Mesendoderm (in vitro differentiated cells): ENCODE measurements at regions not wholly inside any gene's neighbourhood (a gene's known extent, or its start where the extent isn't known, plus 50 kb on each side); places are given as distances from the start of the nearest gene placed in this dataset.

ENCODE experiments used
- DNase-seq: peaks from one replicate; pipeline ENCODE4 v3.0.0; 2013
- H2AK5ac ChIP-seq: 2 replicates; pipeline ENCODE4 v1.6.1; 2013; ENCODE audit warnings: low read length, inconsistent platforms
- H2BK120ac ChIP-seq: 2 replicates; pipeline ENCODE4 v1.6.1; 2013; ENCODE audit warnings: low read depth, mild to moderate bottlenecking, low read length, moderate library complexity, mixed read lengths
- H2BK15ac ChIP-seq: replicated peaks from 2 replicates; pipeline ENCODE4 v1.6.1; 2013; ENCODE audit warnings: low read depth, mild to moderate bottlenecking, moderate library complexity
- H2BK5ac ChIP-seq: 2 replicates; pipeline ENCODE4 v1.6.1; 2013; ENCODE audit warnings: low read length, inconsistent platforms
- H3K18ac ChIP-seq: 2 replicates; pipeline ENCODE4 v1.6.1; 2013; ENCODE audit warnings: mild to moderate bottlenecking, low read length, mixed read lengths
- H3K23ac ChIP-seq: one replicate; pipeline ENCODE4 v1.6.1; 2013; ENCODE audit warnings: low read length
- H3K27ac ChIP-seq: 2 replicates; pipeline ENCODE4 v1.5.1; 2013; ENCODE audit warnings: low read depth, mild to moderate bottlenecking, inconsistent platforms, low read length, moderate library complexity
- H3K27me3 ChIP-seq: 2 replicates; pipeline ENCODE4 v1.6.1; 2013; ENCODE audit warnings: low read length, control low read depth, mild to moderate bottlenecking, inconsistent platforms; ENCODE audit not compliant: insufficient read depth, poor library complexity
- H3K36me3 ChIP-seq: 2 replicates; pipeline ENCODE4 v1.6.1; 2013; ENCODE audit warnings: low read length, inconsistent platforms; ENCODE audit not compliant: control insufficient read depth, insufficient read depth
- H3K4ac ChIP-seq: one replicate; pipeline ENCODE4 v1.6.1; 2013; ENCODE audit warnings: low read depth, mild to moderate bottlenecking, low read length, moderate library complexity
- H3K4me1 ChIP-seq: 2 replicates; pipeline ENCODE4 v1.6.1; 2013; ENCODE audit warnings: low read depth, low read length, inconsistent platforms; ENCODE audit not compliant: control insufficient read depth
- H3K4me2 ChIP-seq: 2 replicates; pipeline ENCODE4 v1.6.1; 2013; ENCODE audit warnings: low read length
- H3K4me3 ChIP-seq: 2 replicates; pipeline ENCODE4 v1.5.1; 2013; ENCODE audit warnings: mild to moderate bottlenecking, low read length
- H3K56ac ChIP-seq: one replicate; pipeline ENCODE4 v1.6.1; 2013; ENCODE audit warnings: low read length
- H3K79me1 ChIP-seq: 2 replicates; pipeline ENCODE4 v1.6.1; 2013; ENCODE audit warnings: low read length, inconsistent platforms
- H3K79me2 ChIP-seq: 2 replicates; pipeline ENCODE4 v1.6.1; 2013; ENCODE audit warnings: mild to moderate bottlenecking, low read length; ENCODE audit not compliant: control insufficient read depth, insufficient read depth
- H3K9ac ChIP-seq: 2 replicates; pipeline ENCODE4 v1.6.1; 2013; ENCODE audit warnings: low read length, inconsistent platforms
- H4K5ac ChIP-seq: one replicate; pipeline ENCODE4 v1.6.1; 2013; ENCODE audit warnings: low read length
- H4K8ac ChIP-seq: one replicate; pipeline ENCODE4 v1.6.1; 2013; ENCODE audit warnings: low read depth, mild to moderate bottlenecking, control low read depth, low read length, moderate library complexity
- WGBS: extraction: QIAGEN DNeasy Blood & Tissue Kit; methylation state at CpG from one replicate; pipeline ENCODE4 v1.1.7; 2013; ENCODE audit warnings: low lambda C conversion rate, missing lambda C conversion rate; ENCODE audit not compliant: insufficient coverage; ENCODE audit errors: extremely low coverage; 5-methylcytosine and 5-hydroxymethylcytosine counted together

- Histone ChIP-seq H3K4ac (no peak overlapping the region), H2BK120ac (no peak overlapping the region), H3K27me3 (no peaks in the 10 kb centered on the region), H3K4me2 (no peak overlapping the region), H3K18ac (no peak overlapping the region), H3K4me3 (no peak overlapping the region), H3K79me1 (no peaks in the 10 kb centered on the region), H3K9ac (no peak overlapping the region), H3K56ac (no peak overlapping the region), H3K23ac (no peak overlapping the region), H3K36me3 (no peaks in the 10 kb centered on the region), H4K5ac (no peak overlapping the region), H2BK15ac (no peak overlapping the region), H2AK5ac (no peak overlapping the region), H4K8ac (no peak overlapping the region), H3K4me1 (no peaks in the 10 kb centered on the region), H3K79me2 (no peaks in the 10 kb centered on the region), H3K27ac (no peak overlapping the region), H2BK5ac (no peak overlapping the region)
- no CpG with 5 or more reads among the region's 2 CpGs for WGBS
- no peak for DNase-seq
These were observed 523.8 kb downstream of the PPARGC1A start for GRCh38 chr4:23365871-23366556.

DNA sequence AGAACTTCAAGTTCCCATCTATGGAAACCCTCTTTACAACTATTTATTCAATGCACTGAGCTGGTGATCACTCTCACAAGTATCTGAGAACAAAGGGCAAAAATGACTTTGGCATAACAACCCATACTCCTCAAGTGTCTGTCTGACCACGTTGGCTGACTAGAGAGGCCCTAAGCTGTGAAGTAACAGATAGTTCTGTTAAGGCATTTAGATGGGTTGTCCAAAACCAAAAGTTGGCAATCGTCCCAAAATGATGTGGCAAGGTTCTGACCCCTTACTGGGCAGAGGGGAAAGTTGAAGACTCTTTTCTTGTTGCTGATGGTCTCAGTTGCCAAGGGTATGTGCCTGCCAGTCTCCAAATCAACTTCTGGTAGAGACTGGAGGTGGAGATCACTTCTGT lies 524.8 kb downstream of the PPARGC1A start:
- no peak overlapping the region for H2BK5ac ChIP-seq
- no peaks in the 10 kb centered on the region for H3K4me1 ChIP-seq
- no peaks in the 10 kb centered on the region for H3K79me2 ChIP-seq
- no CpG with 5 or more reads among the region's 2 CpGs for WGBS
- H3K23ac ChIP-seq: no peak overlapping the region
- H3K27me3 ChIP-seq: no peaks in the 10 kb centered on the region
- no peak overlapping the region for H3K18ac ChIP-seq
- no peak overlapping the region for H4K5ac ChIP-seq
- no peak overlapping the region for H3K9ac ChIP-seq
- H3K36me3 ChIP-seq: no peaks in the 10 kb centered on the region
- no peak overlapping the region for H3K56ac ChIP-seq
- no peak overlapping the region for H3K4me3 ChIP-seq
- no peak overlapping the region for H2BK120ac ChIP-seq
- no peaks in the 10 kb centered on the region for H3K79me1 ChIP-seq
- no peak overlapping the region for H3K4me2 ChIP-seq
- H3K4ac ChIP-seq: no peak overlapping the region
- no peak overlapping the region for H3K27ac ChIP-seq
- no peak overlapping the region for H4K8ac ChIP-seq
- H2AK5ac ChIP-seq: no peak overlapping the region
- DNase-seq: no peak
- H2BK15ac ChIP-seq: no peak overlapping the region

DNA sequence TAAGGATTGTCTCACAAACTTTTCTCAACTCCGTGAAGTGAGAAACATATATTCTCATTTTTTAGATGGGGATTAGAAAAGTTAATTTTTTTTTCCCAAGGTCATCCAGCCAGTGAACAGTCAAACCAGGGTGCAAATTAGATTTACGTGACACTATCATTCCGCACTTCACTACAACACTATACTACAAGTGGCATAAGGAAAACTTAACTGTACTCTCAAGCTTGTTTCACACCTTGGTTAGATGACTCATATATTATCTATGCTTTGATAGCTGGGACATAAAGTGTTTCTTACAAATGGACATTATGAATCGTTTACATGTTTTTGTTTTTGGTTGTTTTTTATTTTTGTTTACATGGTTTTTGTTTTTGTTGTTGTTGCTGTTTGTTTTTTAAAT lies 525.7 kb downstream of the PPARGC1A start:
- H3K18ac ChIP-seq: no peak overlapping the region
- no peaks in the 10 kb centered on the region for H3K36me3 ChIP-seq
- H2BK120ac ChIP-seq: no peak overlapping the region
- no peak overlapping the region for H3K9ac ChIP-seq
- H3K56ac ChIP-seq: no peak overlapping the region
- H3K4ac ChIP-seq: no peak overlapping the region
- H3K4me1 ChIP-seq: no peaks in the 10 kb centered on the region
- no peak overlapping the region for H2BK15ac ChIP-seq
- H3K27ac ChIP-seq: no peak overlapping the region
- H2BK5ac ChIP-seq: no peak overlapping the region
- H3K79me1 ChIP-seq: no peaks in the 10 kb centered on the region
- H2AK5ac ChIP-seq: no peak overlapping the region
- no peaks in the 10 kb centered on the region for H3K79me2 ChIP-seq
- H3K27me3 ChIP-seq: no peaks in the 10 kb centered on the region
- no peak overlapping the region for H3K4me3 ChIP-seq
- no peak overlapping the region for H4K5ac ChIP-seq
- no peak overlapping the region for H3K23ac ChIP-seq
- no CpG with 5 or more reads among the region's 4 CpGs for WGBS
- H3K4me2 ChIP-seq: no peak overlapping the region
- H4K8ac ChIP-seq: no peak overlapping the region
- no peak for DNase-seq

- H3K4me1 ChIP-seq: no peaks in the 10 kb centered on the region
- DNase-seq: no peak
- no peak overlapping the region for H3K4ac ChIP-seq
- no peak overlapping the region for H3K23ac ChIP-seq
- no CpG with 5 or more reads among the region's 9 CpGs for WGBS
- no peaks in the 10 kb centered on the region for H3K27me3 ChIP-seq
- H3K18ac ChIP-seq: no peak overlapping the region
- H3K4me3 ChIP-seq: no peak overlapping the region
- H3K79me1 ChIP-seq: no peaks in the 10 kb centered on the region
- H3K9ac ChIP-seq: no peak overlapping the region
- no peak overlapping the region for H3K4me2 ChIP-seq
- H3K79me2 ChIP-seq: no peaks in the 10 kb centered on the region
- no peak overlapping the region for H4K8ac ChIP-seq
- H2BK15ac ChIP-seq: no peak overlapping the region
- no peak overlapping the region for H3K56ac ChIP-seq
- no peak overlapping the region for H3K27ac ChIP-seq
- no peak overlapping the region for H2BK5ac ChIP-seq
- no peaks in the 10 kb centered on the region for H3K36me3 ChIP-seq
- no peak overlapping the region for H4K5ac ChIP-seq
- H2AK5ac ChIP-seq: no peak overlapping the region
- no peak overlapping the region for H2BK120ac ChIP-seq
These were observed 528.4 kb downstream of the PPARGC1A start for GRCh38 chr4:23361453-23361852.

DNA sequence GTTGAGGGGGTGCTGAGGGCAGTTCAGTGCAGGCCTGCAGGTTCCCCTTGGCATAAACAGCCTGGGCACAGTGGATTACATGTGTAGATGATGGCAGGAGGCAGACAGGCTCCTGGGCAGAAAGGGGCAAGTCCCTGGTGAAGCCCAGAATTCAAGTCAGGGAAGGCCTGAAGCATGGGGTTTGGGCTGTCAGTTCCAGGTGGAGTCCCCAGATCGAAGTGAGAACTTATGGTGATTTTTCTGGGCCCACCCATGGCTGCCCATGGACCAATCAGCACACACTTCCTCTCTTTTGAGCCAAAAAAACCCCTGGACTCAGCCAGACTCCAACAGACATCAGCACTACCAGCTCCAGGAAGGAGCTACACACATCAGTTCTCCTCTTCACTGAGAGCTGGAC lies 529.1 kb downstream of the PPARGC1A start:
- H2BK15ac ChIP-seq: no peak overlapping the region
- H3K56ac ChIP-seq: no peak overlapping the region
- H2BK120ac ChIP-seq: no peak overlapping the region
- no peak overlapping the region for H2BK5ac ChIP-seq
- H3K18ac ChIP-seq: no peak overlapping the region
- H3K9ac ChIP-seq: no peak overlapping the region
- no peaks in the 10 kb centered on the region for H3K27me3 ChIP-seq
- no peak overlapping the region for H4K5ac ChIP-seq
- no peak overlapping the region for H3K27ac ChIP-seq
- H4K8ac ChIP-seq: no peak overlapping the region
- no peak overlapping the region for H3K23ac ChIP-seq
- WGBS: no CpG with 5 or more reads among the region's 1 CpG
- H3K4me3 ChIP-seq: no peak overlapping the region
- H3K36me3 ChIP-seq: no peaks in the 10 kb centered on the region
- no peaks in the 10 kb centered on the region for H3K79me1 ChIP-seq
- no peaks in the 10 kb centered on the region for H3K4me1 ChIP-seq
- H3K4me2 ChIP-seq: no peak overlapping the region
- H2AK5ac ChIP-seq: no peak overlapping the region
- no peaks in the 10 kb centered on the region for H3K79me2 ChIP-seq
- no peak overlapping the region for H3K4ac ChIP-seq
- DNase-seq: no peak

- H3K79me2 ChIP-seq: no peaks in the 10 kb centered on the region
- no peak overlapping the region for H3K9ac ChIP-seq
- H3K4me2 ChIP-seq: no peak overlapping the region
- H3K27me3 ChIP-seq: no peaks in the 10 kb centered on the region
- H3K4me3 ChIP-seq: no peak overlapping the region
- no peak overlapping the region for H3K23ac ChIP-seq
- H2BK120ac ChIP-seq: no peak overlapping the region
- no peak overlapping the region for H2AK5ac ChIP-seq
- no peaks in the 10 kb centered on the region for H3K79me1 ChIP-seq
- no peak overlapping the region for H3K27ac ChIP-seq
- H2BK5ac ChIP-seq: no peak overlapping the region
- no peak overlapping the region for H3K4ac ChIP-seq
- no peak overlapping the region for H2BK15ac ChIP-seq
- no peak for DNase-seq
- no peaks in the 10 kb centered on the region for H3K36me3 ChIP-seq
- no peaks in the 10 kb centered on the region for H3K4me1 ChIP-seq
- H4K8ac ChIP-seq: no peak overlapping the region
- no peak overlapping the region for H4K5ac ChIP-seq
- H3K56ac ChIP-seq: no peak overlapping the region
- no peak overlapping the region for H3K18ac ChIP-seq
- WGBS: no CpG with 5 or more reads among the region's 2 CpGs
These were observed 534.6 kb downstream of the PPARGC1A start for GRCh38 chr4:23355258-23355657.
